Inflammatory macrophage (primary cell): ENCODE measurements at regions not wholly inside any gene's neighbourhood (a gene's known extent, or its start where the extent isn't known, plus 50 kb on each side); places are given as distances from the start of the nearest gene placed in this dataset.

Experiments used
- DNase-seq, 2 donors: peaks; one replicate each; pipeline ENCODE4 v3.0.0-alpha.2; 2020 to 2022

GRCh38 chr13:82947683-82948082, 934.6 kb downstream of the SLITRK1 start:
- DNase-seq: no peak

- no peak for DNase-seq
Measured at GRCh38 chr13:82947191-82947621, 935.1 kb downstream of the SLITRK1 start.

DNA sequence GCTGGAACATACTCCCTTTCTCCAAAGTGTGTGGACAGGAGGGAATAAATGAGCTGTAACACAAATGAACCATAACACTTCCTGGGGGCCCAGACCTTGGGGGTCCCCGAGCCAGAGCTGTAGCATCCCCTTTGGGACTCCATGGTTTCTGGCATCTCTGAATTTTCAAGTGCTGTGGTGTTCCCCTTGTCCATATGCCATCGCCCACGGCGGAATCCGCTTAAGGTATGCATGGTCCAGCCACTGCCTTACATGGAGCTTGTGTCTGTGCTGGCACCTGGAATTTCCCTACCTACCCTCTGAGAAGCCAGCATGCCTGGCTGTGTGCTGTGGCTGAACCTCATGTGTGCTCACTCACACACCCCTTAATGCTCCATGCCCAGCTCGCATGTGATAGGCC, 943.6 kb downstream of the SLITRK1 start:
- no peak for DNase-seq

DNA sequence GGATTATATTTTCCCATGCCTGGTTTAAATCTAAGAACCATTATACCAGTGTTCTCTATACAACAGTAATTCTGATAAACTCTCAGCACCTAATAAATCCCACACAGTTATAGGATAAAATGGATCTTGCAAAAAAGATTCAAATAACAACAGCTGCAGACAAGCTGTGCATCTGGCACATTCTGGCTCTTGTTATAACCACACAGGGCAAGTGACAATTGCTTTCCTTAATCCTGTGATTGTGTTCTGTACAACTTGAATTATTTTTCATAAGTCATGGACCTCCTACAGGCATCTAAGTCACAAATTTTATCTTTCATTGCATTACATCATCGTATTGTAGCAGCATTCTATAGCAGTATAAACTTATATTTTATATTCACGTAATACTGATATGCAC, 948.3 kb downstream of the SLITRK1 start:
- DNase-seq: no peak

DNA sequence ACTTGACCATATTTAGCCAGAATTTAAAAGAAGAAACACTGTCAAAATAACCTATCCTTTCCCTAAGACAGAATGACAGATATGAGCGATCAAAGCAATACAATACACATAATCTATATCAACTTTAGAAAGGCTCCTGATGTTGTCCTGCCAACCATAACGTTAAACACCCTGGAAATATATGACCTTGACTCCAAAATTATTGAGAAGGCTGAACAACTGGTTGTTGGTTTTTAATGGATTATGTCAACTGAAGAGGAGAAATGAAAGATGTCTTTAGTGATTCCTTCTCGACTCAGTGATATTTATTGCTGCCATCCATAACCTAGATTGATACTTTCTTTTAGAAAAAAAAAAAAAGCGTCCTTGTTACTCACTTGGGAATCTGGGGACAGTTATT, 957.2 kb downstream of the SLITRK1 start:
- DNase-seq: no peak

- DNase-seq: no peak
Measured at GRCh38 chr13:82917984-82918383, 964.3 kb downstream of the SLITRK1 start.

DNA sequence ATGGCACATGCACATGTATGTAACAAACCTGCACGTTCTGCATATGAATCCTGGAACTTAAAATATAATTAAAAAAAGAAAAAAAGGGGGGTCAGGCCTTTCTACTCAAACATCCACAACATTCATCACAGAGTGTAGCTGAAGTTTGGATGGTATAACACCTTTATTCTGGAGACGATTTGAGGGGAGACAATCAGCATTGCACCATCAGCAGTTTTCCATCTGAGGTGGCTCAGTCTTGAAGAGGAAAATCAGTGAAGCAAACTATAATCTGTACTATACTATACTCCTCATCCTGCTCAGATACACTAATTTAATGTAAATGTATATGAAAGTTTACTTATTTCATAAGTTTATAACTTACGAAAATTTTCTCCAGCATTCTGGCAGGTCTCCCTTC, 969.7 kb downstream of the SLITRK1 start:
- no peak for DNase-seq

DNA sequence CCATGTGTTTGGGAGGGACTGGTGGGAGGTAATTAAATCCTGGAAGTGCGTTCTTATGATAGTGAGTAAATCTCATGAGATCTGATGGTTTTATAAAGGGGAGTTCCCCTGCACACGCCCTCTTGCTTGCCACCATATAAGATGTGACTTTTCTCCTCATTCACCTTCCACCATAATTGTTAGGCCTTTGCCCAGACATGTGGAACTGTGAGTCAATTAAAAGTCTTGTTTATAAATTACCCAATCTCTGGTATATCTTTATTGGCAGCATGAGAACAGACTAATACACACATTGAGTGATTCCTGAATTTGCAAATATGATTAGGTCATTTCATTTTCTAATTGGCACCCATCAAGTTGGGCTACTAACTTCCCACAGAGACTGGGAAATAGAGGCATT, 977.2 kb downstream of the SLITRK1 start:
- no peak for DNase-seq

DNA sequence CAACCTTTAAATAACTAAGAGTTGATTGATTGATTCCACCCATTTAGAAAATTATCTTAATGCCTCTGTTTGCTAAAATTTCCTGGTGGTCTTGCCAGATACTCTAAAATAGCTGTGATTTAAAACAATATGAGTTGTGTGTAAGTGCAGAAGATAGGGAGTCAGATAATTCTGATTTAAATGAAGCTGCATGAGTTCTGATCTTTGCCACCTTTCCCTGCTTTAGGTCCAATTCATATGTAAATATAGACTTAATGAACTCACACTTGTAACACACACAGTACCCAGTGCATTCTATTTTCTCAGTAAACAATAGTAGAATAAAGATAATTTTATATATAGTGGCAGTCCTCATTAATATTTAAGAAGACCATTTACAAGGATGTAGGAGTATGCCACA, 981.8 kb downstream of the SLITRK1 start:
- DNase-seq: no peak

GRCh38 chr13:82898586-82898985, 983.7 kb downstream of the SLITRK1 start:
- DNase-seq: no peak

DNA sequence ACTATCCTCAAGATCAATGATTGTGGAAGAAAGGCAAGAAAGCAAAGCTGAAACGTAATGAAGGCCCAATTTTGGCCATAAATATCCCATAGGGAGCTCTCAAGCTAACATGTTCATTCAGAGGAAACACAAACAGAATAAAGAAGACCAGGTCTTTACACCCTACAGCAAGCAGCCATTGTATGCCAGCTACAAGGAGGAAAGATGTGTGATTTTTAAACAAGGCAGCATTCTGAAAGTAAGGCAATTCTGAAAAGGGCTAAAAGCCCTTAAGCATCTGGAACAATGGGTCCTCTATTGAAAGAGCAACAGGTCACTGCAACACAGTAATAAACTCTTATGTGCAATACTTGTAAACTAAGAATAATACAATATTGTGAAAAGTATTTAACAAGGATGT, 1002.4 kb downstream of the SLITRK1 start:
- no peak for DNase-seq

DNA sequence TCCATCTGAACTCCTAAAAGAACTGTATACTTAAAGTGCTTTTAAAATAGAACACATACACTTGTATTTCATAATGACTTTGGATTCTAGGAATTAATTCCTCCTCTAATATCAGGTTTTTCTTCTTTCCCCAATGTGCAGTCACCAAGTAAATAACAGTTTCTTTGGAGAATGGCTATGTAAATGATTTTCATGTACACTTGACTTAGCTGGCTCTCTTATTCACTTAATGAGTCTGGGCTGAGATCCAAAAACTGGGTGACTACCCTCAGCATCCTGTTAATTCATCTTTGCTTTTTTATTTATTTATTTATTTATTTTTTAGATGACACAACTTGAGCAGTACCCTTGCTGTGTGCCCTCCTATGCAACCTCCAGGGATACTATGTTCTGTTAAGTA, 1003.7 kb downstream of the SLITRK1 start:
- no peak for DNase-seq

- DNase-seq: no peak
Measured at GRCh38 chr13:82867284-82867683, 1015.0 kb downstream of the SLITRK1 start.

DNA sequence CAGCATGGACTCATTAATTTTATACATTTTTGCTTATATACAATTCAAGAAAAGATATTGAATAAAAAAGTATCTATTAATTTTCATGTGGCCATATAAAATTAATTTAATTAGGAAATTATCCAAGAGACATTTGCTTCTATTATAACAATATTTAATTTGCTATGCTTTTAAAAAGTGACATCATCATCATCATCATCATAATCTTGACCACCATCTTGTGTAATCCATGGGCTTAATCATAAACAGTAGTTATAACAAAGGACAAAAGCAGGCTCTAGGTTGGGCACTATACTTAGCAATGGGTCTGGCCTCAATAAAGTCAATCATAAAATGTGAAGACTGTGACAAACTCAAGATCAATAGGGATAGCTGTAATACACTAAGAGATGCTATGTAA, 1031.6 kb downstream of the SLITRK1 start:
- DNase-seq: no peak

DNA sequence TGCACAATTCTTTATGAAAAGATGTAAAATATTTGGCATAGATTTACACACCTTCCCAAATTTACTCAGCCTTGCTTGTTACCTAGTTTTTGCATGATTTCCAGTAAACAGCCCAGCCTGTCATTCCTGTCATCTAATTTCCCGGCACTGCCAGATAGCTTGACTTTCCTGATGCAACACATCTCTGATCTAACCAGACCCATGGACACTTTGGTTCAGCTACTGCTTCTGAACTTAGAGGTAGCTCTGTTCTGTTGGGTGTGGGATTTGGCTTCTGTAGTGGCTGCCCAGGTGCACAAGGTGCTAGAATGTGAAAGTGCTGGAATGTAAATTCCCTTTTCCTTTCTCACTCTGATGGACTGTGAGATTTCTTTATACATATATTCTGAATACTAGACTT, 1033.5 kb downstream of the SLITRK1 start:
- no peak for DNase-seq

DNA sequence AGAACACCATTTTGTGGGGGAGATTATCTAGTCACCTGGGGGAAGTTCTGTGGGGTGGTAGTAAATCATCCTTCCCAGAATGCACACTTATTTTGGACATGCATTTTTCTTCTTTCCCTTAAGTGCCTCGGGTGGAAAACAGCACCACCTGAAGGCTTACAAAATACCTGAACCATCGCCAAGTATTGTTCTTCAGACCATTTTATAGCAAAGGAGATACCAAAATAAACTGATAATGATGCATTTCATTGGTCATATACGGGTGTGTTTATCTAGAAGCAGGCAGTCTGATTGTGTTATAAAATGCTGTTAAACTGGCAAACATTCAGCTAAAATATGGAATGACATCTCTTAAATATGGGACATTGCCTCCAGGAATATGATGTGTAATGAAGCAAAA, 1034.7 kb downstream of the SLITRK1 start:
- no peak for DNase-seq

DNA sequence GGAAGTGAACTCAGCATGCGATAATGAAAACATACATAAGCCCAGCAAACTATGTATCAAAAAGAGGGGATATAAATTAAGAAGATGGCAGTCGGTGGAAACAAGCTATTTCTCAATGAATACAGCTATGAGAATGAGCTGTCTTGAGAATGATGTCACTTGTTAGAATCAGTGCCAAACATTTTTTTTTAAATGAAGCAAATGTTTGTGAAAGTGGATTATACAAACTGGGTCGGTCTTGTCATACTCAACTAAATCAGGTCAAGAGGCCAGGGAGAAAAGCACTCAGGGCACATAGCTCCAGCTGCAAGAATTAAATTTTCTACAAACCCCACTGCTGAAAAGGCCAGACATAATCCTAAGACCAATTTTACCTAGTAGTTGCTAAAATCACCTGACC, 1048.4 kb downstream of the SLITRK1 start:
- no peak for DNase-seq

GRCh38 chr13:82829040-82829439, 1053.2 kb downstream of the SLITRK1 start:
- no peak for DNase-seq

- DNase-seq: no peak
Measured at GRCh38 chr13:82827724-82828123, 1054.5 kb downstream of the SLITRK1 start.

- DNase-seq: no peak
Measured at GRCh38 chr13:82822935-82823334, 1059.3 kb downstream of the SLITRK1 start.

DNA sequence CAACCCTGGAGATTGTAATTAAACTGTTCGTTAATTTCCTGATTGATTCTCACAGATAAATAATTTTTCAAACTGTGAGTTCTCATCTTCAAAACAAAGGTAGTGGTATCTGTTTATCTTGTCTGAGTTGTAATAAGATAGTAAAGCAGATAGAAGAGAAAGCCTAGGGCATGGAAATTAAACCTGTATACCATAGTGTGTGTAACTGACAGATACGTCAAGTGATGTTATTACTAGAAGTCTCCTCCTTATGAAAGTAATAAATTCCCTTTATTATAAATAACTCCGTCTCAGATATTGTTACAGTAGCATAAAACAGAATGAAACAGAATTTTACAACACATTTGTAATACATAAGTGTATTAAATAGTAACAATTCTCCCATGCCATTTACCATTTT, 1065.1 kb downstream of the SLITRK1 start:
- no peak for DNase-seq

- no peak for DNase-seq
Measured at GRCh38 chr13:82815791-82816190, 1066.5 kb downstream of the SLITRK1 start.

DNA sequence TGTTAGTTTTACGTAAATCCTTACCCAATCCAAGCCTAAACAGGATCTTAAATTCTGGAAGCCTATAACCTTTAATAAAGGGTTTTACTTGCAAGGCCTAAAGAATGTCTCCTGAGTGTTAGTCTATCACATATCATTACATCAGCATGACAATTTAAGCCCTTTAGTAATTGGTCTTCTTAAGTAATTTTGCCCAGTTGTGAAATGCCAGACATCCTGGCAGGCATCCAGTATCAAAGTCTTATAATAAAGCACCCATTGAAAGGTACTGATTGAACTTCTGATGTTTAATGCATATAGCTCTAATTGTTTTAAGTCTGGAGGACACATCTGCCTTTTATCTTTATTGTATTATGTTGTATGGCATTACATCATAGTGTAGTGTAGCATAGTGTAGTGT, 1078.9 kb downstream of the SLITRK1 start:
- DNase-seq: no peak

DNA sequence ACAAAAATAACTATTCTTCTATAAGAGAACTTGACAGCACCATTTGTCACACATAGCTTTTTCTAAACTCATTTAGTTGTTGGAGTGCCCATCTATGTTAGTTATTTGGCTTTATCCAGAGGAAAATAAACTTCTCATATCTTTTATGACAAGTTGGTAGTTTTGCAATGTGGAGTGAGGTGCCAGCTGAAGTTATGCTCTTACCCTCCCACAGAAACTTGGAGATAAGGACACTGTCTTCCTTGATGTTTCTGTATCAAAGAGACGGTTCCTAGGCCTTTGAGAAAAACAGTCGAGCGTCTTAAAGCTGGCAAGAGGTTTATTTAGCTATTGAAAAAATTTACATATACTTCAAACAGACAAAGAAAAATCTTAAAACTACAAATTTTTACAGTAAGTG, 1079.7 kb downstream of the SLITRK1 start:
- DNase-seq: no peak

GRCh38 chr13:82800391-82800790, 1081.9 kb downstream of the SLITRK1 start:
- DNase-seq: no peak

DNA sequence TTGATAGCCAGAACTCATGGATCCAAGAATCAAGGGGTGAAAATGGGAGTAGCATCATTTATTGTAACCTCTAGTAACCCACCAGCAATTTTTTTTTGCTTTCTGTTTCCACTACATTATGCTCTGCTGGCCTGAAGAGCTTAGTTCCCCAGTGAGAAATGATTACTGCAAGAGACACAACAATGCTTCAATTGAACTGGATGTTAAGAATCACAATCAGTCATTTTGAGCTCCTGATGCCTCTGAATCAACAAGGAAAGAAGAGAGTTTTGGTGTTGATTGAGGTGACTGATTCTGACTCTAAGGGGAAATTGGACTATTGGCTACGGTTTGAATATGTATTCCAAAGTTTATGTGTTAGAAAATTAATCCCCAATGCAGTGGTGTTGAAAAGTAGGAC, 1084.4 kb downstream of the SLITRK1 start:
- no peak for DNase-seq
